ENCODE measurements at regions not wholly inside any gene's neighbourhood (a gene's known extent, or its start where the extent isn't known, plus 50 kb on each side); places are given as distances from the start of the nearest gene placed in this dataset.

- TF ChIP-seq, protein P1, sequence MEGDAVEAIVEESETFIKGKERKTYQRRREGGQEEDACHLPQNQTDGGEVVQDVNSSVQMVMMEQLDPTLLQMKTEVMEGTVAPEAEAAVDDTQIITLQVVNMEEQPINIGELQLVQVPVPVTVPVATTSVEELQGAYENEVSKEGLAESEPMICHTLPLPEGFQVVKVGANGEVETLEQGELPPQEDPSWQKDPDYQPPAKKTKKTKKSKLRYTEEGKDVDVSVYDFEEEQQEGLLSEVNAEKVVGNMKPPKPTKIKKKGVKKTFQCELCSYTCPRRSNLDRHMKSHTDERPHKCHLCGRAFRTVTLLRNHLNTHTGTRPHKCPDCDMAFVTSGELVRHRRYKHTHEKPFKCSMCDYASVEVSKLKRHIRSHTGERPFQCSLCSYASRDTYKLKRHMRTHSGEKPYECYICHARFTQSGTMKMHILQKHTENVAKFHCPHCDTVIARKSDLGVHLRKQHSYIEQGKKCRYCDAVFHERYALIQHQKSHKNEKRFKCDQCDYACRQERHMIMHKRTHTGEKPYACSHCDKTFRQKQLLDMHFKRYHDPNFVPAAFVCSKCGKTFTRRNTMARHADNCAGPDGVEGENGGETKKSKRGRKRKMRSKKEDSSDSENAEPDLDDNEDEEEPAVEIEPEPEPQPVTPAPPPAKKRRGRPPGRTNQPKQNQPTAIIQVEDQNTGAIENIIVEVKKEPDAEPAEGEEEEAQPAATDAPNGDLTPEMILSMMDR (conservative IDR thresholded peaks at IDR 0.05; ENCODE audit: low read depth, low read length) = no peak
- TF ChIP-seq EZH2 (IDR thresholded peaks at IDR 0.05; ENCODE audit: borderline replicate concordance, low read depth, low read length, poor library complexity, severe bottlenecking) = no peak
Measured at GRCh38 chr14:77990337-77990736, 179.8 kb upstream of the NRXN3 start.

Data from A673 (cell line).